IMR-90 (cell line): ENCODE measurements at regions not wholly inside any gene's neighbourhood (a gene's known extent, or its start where the extent isn't known, plus 50 kb on each side); places are given as distances from the start of the nearest gene placed in this dataset.

Experiments
- ATAC-seq: fragments of 200-7000 bp; cut with Tn5 transposase; 2 replicates; pipeline ENCODE4 v1.9.1; 2020; ENCODE audit warnings: low read depth, mild to moderate bottlenecking, moderate library complexity
- BruUV-seq: library from RNA; stranded (reverse); fragments of 400-500 nt; replicated peaks from 2 replicates; lab custom pipeline; 2021; lab: Mats Ljungman, UMichigan
- CTCF ChIA-PET: fragments of 300-600 bp; formaldehyde crosslinking; extraction: SDS; loops from one replicate; lab custom pipeline; 2021; ENCODE audit warnings: antibody characterized with exemption; lab: Yijun Ruan, JAX
- POLR2A ChIA-PET: fragments of 300-600 bp; sonication (Branson Sonifier 250); formaldehyde crosslinking; loops from one replicate; lab custom pipeline; 2022; ENCODE audit warnings: antibody characterized with exemption; ENCODE audit not compliant: unreplicated experiment; lab: Charles Lee
- DNase-seq: peaks from one replicate; pipeline ENCODE4 v3.0.0; 2013
- H2AFZ ChIP-seq: replicated peaks from 2 replicates; pipeline ENCODE3; 2013; ENCODE audit warnings: low read length, mild to moderate bottlenecking; ENCODE audit not compliant: poor library complexity
- H2AK5ac ChIP-seq: 2 replicates; pipeline ENCODE4 v1.6.1; 2013; ENCODE audit warnings: low read depth, low read length, inconsistent platforms
- H2AK9ac ChIP-seq: replicated peaks from 2 replicates; pipeline ENCODE3; 2013; ENCODE audit warnings: mild to moderate bottlenecking, low read depth, low read length, moderate library complexity; ENCODE audit not compliant: poor library complexity
- H2BK120ac ChIP-seq: 2 replicates; pipeline ENCODE4 v1.6.1; 2013; ENCODE audit warnings: low read depth, low read length, inconsistent platforms
- H2BK15ac ChIP-seq: 3 replicates; pipeline ENCODE4 v1.6.1; 2013; ENCODE audit warnings: low read depth, low read length, inconsistent platforms
- H2BK20ac ChIP-seq: 2 replicates; pipeline ENCODE4 v1.6.1; 2013; ENCODE audit warnings: low read depth, mild to moderate bottlenecking, inconsistent platforms, low read length, moderate library complexity
- H2BK5ac ChIP-seq: 2 replicates; pipeline ENCODE4 v1.6.1; 2013; ENCODE audit warnings: mild to moderate bottlenecking, low read depth, low read length, inconsistent platforms; ENCODE audit not compliant: poor library complexity, severe bottlenecking
- H3K14ac ChIP-seq: replicated peaks from 2 replicates; pipeline ENCODE4 v1.6.1; 2013; ENCODE audit warnings: low read depth, low read length, inconsistent platforms
- H3K18ac ChIP-seq: 2 replicates; pipeline ENCODE4 v1.6.1; 2013; ENCODE audit warnings: low read depth, low read length, control low read depth
- H3K23ac ChIP-seq: 2 replicates; pipeline ENCODE4 v1.6.1; 2013; ENCODE audit warnings: low read depth, low read length, inconsistent platforms
- H3K27ac ChIP-seq: 2 replicates; pipeline ENCODE4 v1.5.1; 2013; ENCODE audit warnings: mild to moderate bottlenecking, control low read depth, low read length; ENCODE audit not compliant: insufficient read depth
- H3K27me3 ChIP-seq: 2 replicates; pipeline ENCODE4 v1.6.1; 2013; ENCODE audit warnings: low read length; ENCODE audit not compliant: control insufficient read depth, insufficient read depth
- H3K36me3 ChIP-seq: 2 replicates; pipeline ENCODE4 v1.6.1; 2013; ENCODE audit warnings: low read length, mixed read lengths; ENCODE audit not compliant: control insufficient read depth, insufficient read depth
- H3K4ac ChIP-seq: 2 replicates; pipeline ENCODE4 v1.6.1; 2013; ENCODE audit warnings: low read depth, low read length, inconsistent platforms
- H3K4me1 ChIP-seq: 2 replicates; pipeline ENCODE4 v1.6.1; 2013; ENCODE audit warnings: low read length, mixed read lengths; ENCODE audit not compliant: control insufficient read depth, insufficient read depth
- H3K4me2 ChIP-seq: 2 replicates; pipeline ENCODE4 v1.6.1; 2013; ENCODE audit warnings: low read depth, mild to moderate bottlenecking, control low read depth, low read length, moderate library complexity
- H3K4me3 ChIP-seq: 2 replicates; pipeline ENCODE4 v1.5.1; 2013; ENCODE audit warnings: low read depth, mild to moderate bottlenecking, control low read depth, low read length, moderate library complexity; ENCODE audit not compliant: insufficient read depth
- H3K56ac ChIP-seq: 2 replicates; pipeline ENCODE4 v1.6.1; 2013; ENCODE audit warnings: low read length, inconsistent platforms; ENCODE audit not compliant: insufficient read depth; ENCODE audit errors: extremely low read depth
- H3K79me1 ChIP-seq, 2 experiments: 2 replicates each; pipeline ENCODE4 v1.6.1; 2013; ENCODE audit warnings: low read length in 2 of 2, inconsistent platforms in 1 of 2, low read depth in 1 of 2
- H3K9ac ChIP-seq: 2 replicates; pipeline ENCODE4 v1.6.1; 2013; ENCODE audit warnings: low read depth, low read length, control low read depth
- H3K9me1 ChIP-seq: 2 replicates; pipeline ENCODE4 v1.6.1; 2013; ENCODE audit warnings: low read length, inconsistent platforms; ENCODE audit not compliant: insufficient read depth
- H3K9me3 ChIP-seq: 2 replicates; pipeline ENCODE4 v1.6.1; 2013; ENCODE audit warnings: low read length; ENCODE audit not compliant: control insufficient read depth, insufficient read depth
- H4K20me1 ChIP-seq: 2 replicates; pipeline ENCODE4 v1.6.1; 2013; ENCODE audit warnings: low read length, inconsistent platforms; ENCODE audit not compliant: insufficient read depth
- H4K5ac ChIP-seq: 2 replicates; pipeline ENCODE4 v1.6.1; 2013; ENCODE audit warnings: mild to moderate bottlenecking, low read depth, low read length, control low read depth
- H4K8ac ChIP-seq, 2 experiments: 2 replicates each; pipeline ENCODE4 v1.6.1; 2013; ENCODE audit warnings: low read depth in 2 of 2, low read length in 2 of 2, control low read depth in 1 of 2, inconsistent platforms in 1 of 2
- H4K91ac ChIP-seq: 2 replicates; pipeline ENCODE4 v1.6.1; 2013; ENCODE audit warnings: low read depth, low read length, inconsistent platforms; ENCODE audit not compliant: insufficient read depth
- CEBPB ChIP-seq: IDR thresholded peaks from 2 replicates; pipeline ENCODE4 v1.6.1; 2012; ENCODE audit warnings: low read depth, low read length, improper control_type of control experiment
- RFX5 ChIP-seq: IDR thresholded peaks from 2 replicates; pipeline ENCODE4 v1.8.0; 2012; ENCODE audit warnings: low read depth, mild to moderate bottlenecking, low read length, moderate library complexity
- SMC3 ChIP-seq: fragments of 150-350 bp; IDR thresholded peaks from 2 replicates; pipeline ENCODE4 v1.6.1; 2016; ENCODE audit warnings: low read depth, mild to moderate bottlenecking, antibody characterized with exemption, low read length, moderate library complexity
- WGBS, 2 experiments: methylation state at CpG; one replicate each; pipeline versions ENCODE4 v1.1.5 to v1.1.7; 2013; ENCODE audit warnings: missing lambda C conversion rate in 2 of 2; ENCODE audit not compliant: insufficient read length in 1 of 2; ENCODE audit errors: extremely low coverage in 2 of 2; 5-methylcytosine and 5-hydroxymethylcytosine counted together
- dilution Hi-C: fragments of 300-500 bp; cut with HindIII; formaldehyde crosslinking; loops from one replicate; pipeline ENCODE4 v1.14.3; 2018; ENCODE audit warnings: low sequenced_read_pairs; ENCODE audit not compliant: unreplicated experiment
- in situ Hi-C: fragments of 300-500 bp; cut with MboI; formaldehyde crosslinking; loops from 3 replicates; pipeline ENCODE4 v1.14.3; 2019; ENCODE audit warnings: low sequenced_read_pairs, inconsistent platforms, mixed read lengths
- intact Hi-C: fragments of 100-400 bp; cut with micrococcal nuclease; formaldehyde crosslinking; loops from 2 replicates; pipeline ENCODE4 v1.10.0; 2022

GRCh38 chr12:25020621-25021243, 71.8 kb upstream of the BCAT1 start:
- ATAC-seq, result no peak
- Histone ChIP-seq H4K5ac (no peak overlapping the region), H3K4me2 (no peak overlapping the region), H3K23ac (no peak overlapping the region), H3K14ac (no peak overlapping the region), H3K27me3 (no peaks in the 10 kb centered on the region), H2BK20ac (no peak overlapping the region), H3K27ac (no peak overlapping the region), H2AK5ac (no peak overlapping the region), H4K8ac (no peak overlapping the region), H3K36me3 (no peaks in the 10 kb centered on the region), H3K4ac (no peak overlapping the region), H3K18ac (no peak overlapping the region), H3K9me1 (no peaks in the 10 kb centered on the region), H4K91ac (no peak overlapping the region), H2BK15ac (no peak overlapping the region), H3K9ac (no peak overlapping the region), H3K4me1 (no peaks in the 10 kb centered on the region), H3K4me3 (no peak overlapping the region), H2AK9ac (no peak overlapping the region), H4K20me1 (no peaks in the 10 kb centered on the region), H2BK5ac (no peak overlapping the region), H2AFZ (no peak overlapping the region), H3K79me1 (no peaks in the 10 kb centered on the region), H3K56ac (no peak overlapping the region), H3K9me3 (peaks cover 5% of the 10 kb centered on the region), H2BK120ac (no peak overlapping the region)
- no CpG with 5 or more reads among the region's 7 CpGs for WGBS, 2 experiments
- CTCF ChIA-PET, result no interaction called here
- POLR2A ChIA-PET, result no interaction called here
- intact Hi-C loops, result no loop called here
- no TSS peak for BruUV-seq
- no peak for DNase-seq
- no peak for TF ChIP-seq CEBPB
- TF ChIP-seq SMC3, result no peak
- TF ChIP-seq RFX5, result no peak
- in situ Hi-C loops, result no loop called here
- dilution Hi-C loops, result no loop called here
